ENCODE measurements at regions not wholly inside any gene's neighbourhood (a gene's known extent, or its start where the extent isn't known, plus 50 kb on each side); places are given as distances from the start of the nearest gene placed in this dataset.
"Not testable (repeated sequence)": the region's sequence is repeated elsewhere in the genome, so short reads cannot be mapped to it uniquely, and the experiment has no call there.

GRCh38 chr16:16526998-16527397, 148.1 kb downstream of the NPIPA7 start:
- not testable (repeated sequence) for TF ChIP-seq POLR2A (IDR thresholded peaks at IDR 0.05; ENCODE audit: low read depth, low read length); RCOR1 (IDR thresholded peaks at IDR 0.05; ENCODE audit: insufficient replicate concordance, low read length); SMC3 (IDR thresholded peaks at IDR 0.05; ENCODE audit: low read depth, low read length)
- TF ChIP-seq, protein P1, sequence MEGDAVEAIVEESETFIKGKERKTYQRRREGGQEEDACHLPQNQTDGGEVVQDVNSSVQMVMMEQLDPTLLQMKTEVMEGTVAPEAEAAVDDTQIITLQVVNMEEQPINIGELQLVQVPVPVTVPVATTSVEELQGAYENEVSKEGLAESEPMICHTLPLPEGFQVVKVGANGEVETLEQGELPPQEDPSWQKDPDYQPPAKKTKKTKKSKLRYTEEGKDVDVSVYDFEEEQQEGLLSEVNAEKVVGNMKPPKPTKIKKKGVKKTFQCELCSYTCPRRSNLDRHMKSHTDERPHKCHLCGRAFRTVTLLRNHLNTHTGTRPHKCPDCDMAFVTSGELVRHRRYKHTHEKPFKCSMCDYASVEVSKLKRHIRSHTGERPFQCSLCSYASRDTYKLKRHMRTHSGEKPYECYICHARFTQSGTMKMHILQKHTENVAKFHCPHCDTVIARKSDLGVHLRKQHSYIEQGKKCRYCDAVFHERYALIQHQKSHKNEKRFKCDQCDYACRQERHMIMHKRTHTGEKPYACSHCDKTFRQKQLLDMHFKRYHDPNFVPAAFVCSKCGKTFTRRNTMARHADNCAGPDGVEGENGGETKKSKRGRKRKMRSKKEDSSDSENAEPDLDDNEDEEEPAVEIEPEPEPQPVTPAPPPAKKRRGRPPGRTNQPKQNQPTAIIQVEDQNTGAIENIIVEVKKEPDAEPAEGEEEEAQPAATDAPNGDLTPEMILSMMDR (conservative IDR thresholded peaks at IDR 0.05; ENCODE audit: low read depth, low read length) = not testable (repeated sequence)
